GM12878 (cell line): ENCODE measurements at regions not wholly inside any gene's neighbourhood (a gene's known extent, or its start where the extent isn't known, plus 50 kb on each side); places are given as distances from the start of the nearest gene placed in this dataset.

ENCODE experiments used
- CTCF ChIP-seq, 3 experiments: IDR thresholded peaks in 2 of 3; conservative IDR thresholded peaks in 1 of 3; 2 replicates each; pipeline ENCODE4 v1.5.1; 2011; ENCODE audit warnings: low read depth in 3 of 3, low read length in 3 of 3, mild to moderate bottlenecking in 3 of 3, control low read depth in 2 of 3, moderate library complexity in 2 of 3, inconsistent platforms in 1 of 3, mixed read lengths in 1 of 3; ENCODE audit not compliant: control insufficient read depth in 2 of 3, insufficient read depth in 1 of 3; ENCODE audit errors: extremely low read depth in 1 of 3
- HDGF ChIP-seq: fragments of 450-650 bp; IDR thresholded peaks from 2 replicates; pipeline ENCODE4 v1.6.1; 2016; ENCODE audit warnings: antibody characterized with exemption
- POLR2AphosphoS5 ChIP-seq: IDR thresholded peaks from 2 replicates; pipeline ENCODE4 v1.6.1; 2011; ENCODE audit warnings: mild to moderate bottlenecking, low read length, inconsistent platforms
- SMAD1 ChIP-seq: fragments of 450-650 bp; IDR thresholded peaks from 2 replicates; pipeline ENCODE4 v1.6.1; 2018; ENCODE audit warnings: mild to moderate bottlenecking, low read depth; ENCODE audit not compliant: partially characterized antibody
- TAF1 ChIP-seq: IDR thresholded peaks from 2 replicates; pipeline ENCODE4 v1.6.1; 2011; ENCODE audit warnings: mild to moderate bottlenecking, low read depth, low read length, borderline replicate concordance

GRCh38 chrX:21151051-21151450, 223.2 kb upstream of the CNKSR2 start:
- no peak for TF ChIP-seq CTCF (IDR thresholded peaks at IDR 0.05 in 2 of 3, conservative IDR thresholded peaks at IDR 0.05 in 1 of 3; ENCODE audit: control insufficient read depth in 2 of 3, extremely low read depth in 1 of 3, insufficient read depth in 1 of 3, low read depth in 3 of 3, low read length in 3 of 3)
- no peak for TF ChIP-seq POLR2AphosphoS5
- no peak for TF ChIP-seq TAF1
- no peak for TF ChIP-seq HDGF
- no peak for TF ChIP-seq SMAD1
